ENCODE measurements at regions not wholly inside any gene's neighbourhood (a gene's known extent, or its start where the extent isn't known, plus 50 kb on each side); places are given as distances from the start of the nearest gene placed in this dataset.

DNA sequence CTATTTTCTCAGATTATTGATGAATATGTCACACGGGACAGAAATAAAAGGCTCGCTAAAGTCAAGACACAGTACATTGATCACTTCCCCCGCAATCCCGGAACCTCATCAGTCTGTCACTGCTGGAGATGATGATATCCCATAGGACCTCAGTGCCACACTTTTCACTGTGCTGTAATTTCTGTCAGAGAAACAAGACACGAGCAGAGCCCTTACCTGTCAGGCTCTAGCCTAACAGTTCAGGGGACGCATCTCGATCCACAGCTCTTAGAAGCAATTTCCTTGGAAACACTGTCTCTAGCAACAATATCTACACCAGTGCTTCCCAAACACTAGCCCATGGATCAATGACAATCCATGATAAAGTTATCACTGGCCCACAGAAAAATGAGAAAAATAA is 140.0 kb downstream of the GRIN2B start:
- no peak for DNase-seq (ENCODE audit: low spot score)

- no peak for DNase-seq (ENCODE audit: low spot score)
Observed at GRCh38 chr12:13839365-13840336, 141.8 kb downstream of the GRIN2B start.

- no peak for DNase-seq (ENCODE audit: low spot score)
Observed at GRCh38 chr12:13836099-13836498, 145.3 kb downstream of the GRIN2B start.

- no peak for DNase-seq (ENCODE audit: low spot score)
Observed at GRCh38 chr12:13835652-13836051, 145.8 kb downstream of the GRIN2B start.

DNA sequence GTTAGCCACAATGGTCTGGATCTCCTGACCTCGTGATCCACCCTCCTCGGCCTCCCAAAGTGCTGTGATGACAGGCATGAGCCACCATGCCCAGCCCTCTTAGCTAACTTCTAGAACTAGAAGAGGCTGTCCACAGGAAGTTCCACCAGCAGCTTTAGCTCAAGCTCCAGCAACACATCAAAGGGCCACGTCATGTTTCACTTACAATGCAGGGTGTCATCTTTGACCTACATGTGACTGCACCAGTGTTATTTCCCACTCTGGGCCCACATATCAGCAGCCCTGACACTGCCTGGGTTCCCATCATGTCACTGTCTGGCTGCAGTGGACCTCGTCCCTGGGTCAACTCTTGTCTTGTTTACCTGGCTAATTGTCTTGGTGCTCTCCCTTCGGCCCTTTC is 147.2 kb downstream of the GRIN2B start:
- no peak for DNase-seq (ENCODE audit: low spot score)

DNA sequence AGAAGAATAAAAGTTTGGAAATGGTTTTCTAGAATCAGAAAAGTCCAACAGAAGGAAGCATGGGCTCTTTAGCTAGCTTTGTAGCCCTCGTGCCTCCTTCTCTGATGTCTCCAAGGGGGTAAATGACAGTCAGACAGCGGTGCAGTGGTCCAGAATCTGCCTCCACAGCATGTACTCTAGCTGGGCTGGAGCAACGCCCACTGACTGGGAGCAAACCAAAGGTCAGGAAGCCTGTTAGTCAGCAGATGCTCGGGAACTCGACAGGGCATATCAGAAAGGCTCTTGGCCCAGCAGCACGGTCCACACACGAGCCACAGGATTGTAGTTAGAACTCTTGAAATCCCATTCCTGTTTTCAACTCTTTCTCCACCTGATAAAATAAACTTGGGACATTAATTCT is 164.3 kb downstream of the GRIN2B start:
- DNase-seq (ENCODE audit: low spot score) = no peak

- no peak for DNase-seq (ENCODE audit: low spot score)
Observed at GRCh38 chr12:13816394-13816793, 165.0 kb downstream of the GRIN2B start.

GRCh38 chr12:13812168-13812567 is 169.2 kb downstream of the GRIN2B start:
- DNase-seq (ENCODE audit: low spot score) = no peak

GRCh38 chr12:13811061-13811460 is 170.3 kb downstream of the GRIN2B start:
- no peak for DNase-seq (ENCODE audit: low spot score)

- DNase-seq (ENCODE audit: low spot score) = no peak
Observed at GRCh38 chr12:13805041-13805440, 176.4 kb downstream of the GRIN2B start.

DNA sequence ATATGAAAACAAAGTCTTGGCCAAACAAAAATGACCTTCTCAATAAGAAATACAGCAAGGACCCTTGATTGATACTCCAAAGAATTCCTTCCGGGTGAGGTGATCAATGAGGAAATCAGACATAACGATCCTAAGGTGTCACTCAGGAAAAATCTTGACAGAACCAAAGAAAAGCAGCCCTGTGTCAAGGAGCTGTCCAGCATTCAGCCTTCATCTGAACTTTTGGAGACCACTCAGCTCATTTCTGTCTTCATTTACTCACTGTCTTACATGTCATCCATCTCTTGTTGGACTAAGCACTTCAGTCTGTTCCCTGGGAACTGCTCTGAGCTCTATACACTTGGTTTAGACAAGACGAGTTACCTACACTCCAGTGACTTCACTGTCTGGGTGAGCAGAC is 179.9 kb downstream of the GRIN2B start:
- DNase-seq (ENCODE audit: low spot score) = no peak

GRCh38 chr12:13799574-13799973 is 181.8 kb downstream of the GRIN2B start:
- DNase-seq (ENCODE audit: low spot score) = no peak

DNA sequence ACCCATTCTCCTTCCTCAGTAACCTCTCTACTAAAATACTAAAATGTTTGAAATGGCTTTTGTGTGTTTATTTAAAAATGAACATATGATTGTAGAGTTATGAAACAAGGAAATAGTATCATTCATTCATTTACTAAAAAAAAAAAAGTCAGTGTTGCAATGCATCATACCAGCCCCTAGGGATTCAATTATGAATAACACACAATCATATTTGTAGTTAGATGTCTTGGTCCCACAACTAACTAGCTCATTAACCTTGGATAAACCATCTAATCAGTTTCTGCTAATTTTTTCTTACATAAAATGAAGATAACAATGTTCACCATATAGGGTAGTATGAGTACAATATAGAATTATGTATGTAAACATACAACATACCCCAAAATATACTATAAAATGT is 183.2 kb downstream of the GRIN2B start:
- DNase-seq (ENCODE audit: low spot score) = no peak

DNA sequence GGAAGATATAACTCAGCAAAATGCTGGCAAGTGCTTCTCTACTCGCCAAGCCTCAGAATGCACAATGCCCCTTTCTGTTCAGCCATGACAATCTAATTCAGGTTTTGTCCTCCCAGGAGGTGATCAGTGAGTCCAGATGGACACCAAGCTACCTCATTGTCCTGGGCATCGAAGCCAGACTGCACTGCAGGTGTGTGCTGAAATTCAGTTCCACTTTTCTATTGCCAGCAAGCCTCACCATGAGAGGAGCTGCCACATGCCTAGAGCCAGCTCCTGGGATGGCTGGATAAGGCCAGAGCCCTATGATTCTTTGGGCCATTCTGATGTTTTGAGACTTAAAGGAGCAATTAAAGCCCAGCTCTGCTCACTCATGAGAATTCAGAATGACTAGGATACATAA is 186.7 kb downstream of the GRIN2B start:
- no peak for DNase-seq (ENCODE audit: low spot score)

- no peak for DNase-seq (ENCODE audit: low spot score)
Observed at GRCh38 chr12:13790317-13790716, 191.1 kb downstream of the GRIN2B start.

- no peak for DNase-seq (ENCODE audit: low spot score)
Observed at GRCh38 chr12:13788626-13789025, 192.8 kb downstream of the GRIN2B start.

DNA sequence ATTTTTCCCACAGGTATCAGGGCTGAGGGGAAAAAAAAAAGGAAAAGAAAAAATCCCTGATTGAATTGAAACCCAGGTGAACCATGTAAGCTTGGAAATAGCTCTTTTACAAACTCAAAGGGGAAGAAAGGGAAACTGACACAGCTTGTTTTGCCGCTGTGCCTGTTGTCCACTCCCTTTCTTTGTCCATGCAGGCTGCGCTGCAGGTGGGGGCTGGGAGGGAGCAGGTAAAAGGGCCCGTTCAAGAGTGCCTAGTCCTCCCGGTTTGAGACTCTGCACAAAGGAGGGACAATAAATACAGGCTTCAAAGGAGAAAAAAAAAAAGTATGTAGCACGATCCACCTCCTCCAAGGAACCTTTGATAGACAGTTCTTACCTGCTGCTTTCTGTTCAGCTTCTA is 194.8 kb downstream of the GRIN2B start:
- no peak for DNase-seq (ENCODE audit: low spot score)

GRCh38 chr12:13784504-13784903 is 196.9 kb downstream of the GRIN2B start:
- no peak for DNase-seq (ENCODE audit: low spot score)

- DNase-seq (ENCODE audit: low spot score) = no peak
Observed at GRCh38 chr12:13780453-13780852, 200.9 kb downstream of the GRIN2B start.

GRCh38 chr12:13777374-13777773 is 204.0 kb downstream of the GRIN2B start:
- DNase-seq (ENCODE audit: low spot score) = no peak

GRCh38 chr12:13772264-13772663 is 209.1 kb downstream of the GRIN2B start:
- DNase-seq (ENCODE audit: low spot score) = no peak

DNA sequence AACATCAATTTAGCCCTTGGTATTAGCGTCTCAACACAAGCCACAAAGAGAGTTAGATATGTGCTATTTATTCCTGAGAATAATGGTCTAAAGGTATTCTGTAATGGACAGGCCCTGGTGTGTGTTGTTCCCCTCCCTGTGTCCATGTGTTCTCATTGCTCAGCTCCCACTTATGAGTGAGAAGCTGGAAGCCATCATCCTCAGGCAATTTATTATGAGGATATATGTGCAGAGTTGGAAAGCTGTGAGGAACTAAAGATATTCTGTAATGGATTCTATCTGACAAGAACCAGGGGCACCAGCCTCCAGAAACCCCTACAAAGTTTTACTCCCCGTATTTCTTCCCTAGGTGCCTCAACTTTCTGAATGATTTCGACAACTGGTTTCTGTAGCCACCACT is 210.8 kb downstream of the GRIN2B start:
- no peak for DNase-seq (ENCODE audit: low spot score)

- DNase-seq (ENCODE audit: low spot score) = no peak
Observed at GRCh38 chr12:13769966-13770365, 211.4 kb downstream of the GRIN2B start.

- DNase-seq (ENCODE audit: low spot score) = no peak
Observed at GRCh38 chr12:13769273-13769672, 212.1 kb downstream of the GRIN2B start.

Data from pons (tissue), 1 donor.